ENCODE measurements at regions not wholly inside any gene's neighbourhood (a gene's known extent, or its start where the extent isn't known, plus 50 kb on each side); places are given as distances from the start of the nearest gene placed in this dataset.

GRCh38 chr4:130203571-130203970, 1107.6 kb downstream of the C4orf33 start:
- TF ChIP-seq, protein P1, sequence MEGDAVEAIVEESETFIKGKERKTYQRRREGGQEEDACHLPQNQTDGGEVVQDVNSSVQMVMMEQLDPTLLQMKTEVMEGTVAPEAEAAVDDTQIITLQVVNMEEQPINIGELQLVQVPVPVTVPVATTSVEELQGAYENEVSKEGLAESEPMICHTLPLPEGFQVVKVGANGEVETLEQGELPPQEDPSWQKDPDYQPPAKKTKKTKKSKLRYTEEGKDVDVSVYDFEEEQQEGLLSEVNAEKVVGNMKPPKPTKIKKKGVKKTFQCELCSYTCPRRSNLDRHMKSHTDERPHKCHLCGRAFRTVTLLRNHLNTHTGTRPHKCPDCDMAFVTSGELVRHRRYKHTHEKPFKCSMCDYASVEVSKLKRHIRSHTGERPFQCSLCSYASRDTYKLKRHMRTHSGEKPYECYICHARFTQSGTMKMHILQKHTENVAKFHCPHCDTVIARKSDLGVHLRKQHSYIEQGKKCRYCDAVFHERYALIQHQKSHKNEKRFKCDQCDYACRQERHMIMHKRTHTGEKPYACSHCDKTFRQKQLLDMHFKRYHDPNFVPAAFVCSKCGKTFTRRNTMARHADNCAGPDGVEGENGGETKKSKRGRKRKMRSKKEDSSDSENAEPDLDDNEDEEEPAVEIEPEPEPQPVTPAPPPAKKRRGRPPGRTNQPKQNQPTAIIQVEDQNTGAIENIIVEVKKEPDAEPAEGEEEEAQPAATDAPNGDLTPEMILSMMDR (IDR thresholded peaks at IDR 0.05): no peak
- TF ChIP-seq POLR2A (IDR thresholded peaks at IDR 0.05): no peak

Data from right lobe of liver (tissue), 4 donors.